ENCODE measurements at regions not wholly inside any gene's neighbourhood (a gene's known extent, or its start where the extent isn't known, plus 50 kb on each side); places are given as distances from the start of the nearest gene placed in this dataset.

DNA sequence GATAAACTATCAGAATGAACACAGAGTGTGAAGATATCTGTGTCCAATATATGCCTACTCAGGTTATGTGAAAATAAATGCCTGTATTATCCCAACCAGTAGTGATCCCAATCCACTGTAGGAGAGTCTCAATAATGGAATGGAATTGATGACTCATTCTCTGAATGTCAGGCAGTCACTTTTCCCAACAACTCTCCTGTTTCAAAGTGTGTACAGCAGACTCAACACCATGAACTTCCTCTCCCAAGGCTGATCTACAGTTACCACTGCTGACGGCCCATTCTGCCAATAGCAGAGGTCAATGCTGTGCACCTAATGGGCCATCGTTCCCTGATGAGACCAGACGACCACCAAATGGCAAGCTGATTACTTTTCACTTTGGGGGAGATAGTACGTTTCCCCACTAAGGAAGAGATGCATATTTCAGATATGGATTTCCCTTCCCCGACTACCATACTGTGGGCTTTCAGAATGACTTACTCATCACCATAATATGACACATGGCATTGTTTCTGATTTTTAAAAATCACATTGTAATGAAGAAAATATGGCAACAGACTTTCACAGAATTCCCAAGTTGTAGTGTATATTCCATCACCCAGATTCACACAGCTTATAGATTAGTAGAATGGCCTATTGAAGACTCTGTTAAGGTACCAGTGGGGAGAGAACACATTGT, 601.7 kb upstream of the VRK2 start:
- H3K4me1 ChIP-seq: no peaks in the 10 kb centered on the region
- TF ChIP-seq, protein P1, sequence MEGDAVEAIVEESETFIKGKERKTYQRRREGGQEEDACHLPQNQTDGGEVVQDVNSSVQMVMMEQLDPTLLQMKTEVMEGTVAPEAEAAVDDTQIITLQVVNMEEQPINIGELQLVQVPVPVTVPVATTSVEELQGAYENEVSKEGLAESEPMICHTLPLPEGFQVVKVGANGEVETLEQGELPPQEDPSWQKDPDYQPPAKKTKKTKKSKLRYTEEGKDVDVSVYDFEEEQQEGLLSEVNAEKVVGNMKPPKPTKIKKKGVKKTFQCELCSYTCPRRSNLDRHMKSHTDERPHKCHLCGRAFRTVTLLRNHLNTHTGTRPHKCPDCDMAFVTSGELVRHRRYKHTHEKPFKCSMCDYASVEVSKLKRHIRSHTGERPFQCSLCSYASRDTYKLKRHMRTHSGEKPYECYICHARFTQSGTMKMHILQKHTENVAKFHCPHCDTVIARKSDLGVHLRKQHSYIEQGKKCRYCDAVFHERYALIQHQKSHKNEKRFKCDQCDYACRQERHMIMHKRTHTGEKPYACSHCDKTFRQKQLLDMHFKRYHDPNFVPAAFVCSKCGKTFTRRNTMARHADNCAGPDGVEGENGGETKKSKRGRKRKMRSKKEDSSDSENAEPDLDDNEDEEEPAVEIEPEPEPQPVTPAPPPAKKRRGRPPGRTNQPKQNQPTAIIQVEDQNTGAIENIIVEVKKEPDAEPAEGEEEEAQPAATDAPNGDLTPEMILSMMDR (IDR thresholded peaks at IDR 0.05): no peak
- TF ChIP-seq POLR2A (IDR thresholded peaks at IDR 0.05): no peak
- H3K4me3 ChIP-seq: no peak overlapping the region
- no peak for DNase-seq
- H3K27ac ChIP-seq: no peak overlapping the region
- no peaks in the 10 kb centered on the region for H3K9me3 ChIP-seq
- no peaks in the 10 kb centered on the region for H3K36me3 ChIP-seq
- no peaks in the 10 kb centered on the region for H3K27me3 ChIP-seq

DNA sequence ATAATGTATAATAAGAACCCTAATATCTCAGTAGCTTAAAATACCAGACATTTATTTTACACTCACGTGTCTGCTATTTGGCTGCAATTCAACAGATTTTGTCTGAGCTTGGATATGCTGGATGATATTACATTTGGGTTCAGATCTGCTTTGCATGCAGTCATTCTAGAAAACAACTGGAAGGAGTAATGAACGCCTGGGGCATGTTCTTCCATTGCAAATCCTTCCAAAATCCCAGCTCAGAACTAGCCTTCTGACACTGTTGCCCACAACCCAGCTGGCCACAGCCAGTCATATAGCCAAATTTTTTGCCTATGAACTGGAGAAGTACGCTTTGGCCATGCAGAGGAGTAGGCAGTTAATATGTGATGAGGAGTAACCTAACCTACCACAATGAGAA, 597.8 kb upstream of the VRK2 start:
- no peak overlapping the region for H3K27ac ChIP-seq
- DNase-seq: no peak
- no peaks in the 10 kb centered on the region for H3K27me3 ChIP-seq
- no peaks in the 10 kb centered on the region for H3K4me1 ChIP-seq
- H3K4me3 ChIP-seq: no peak overlapping the region
- TF ChIP-seq POLR2A (IDR thresholded peaks at IDR 0.05): no peak
- H3K36me3 ChIP-seq: no peaks in the 10 kb centered on the region
- no peaks in the 10 kb centered on the region for H3K9me3 ChIP-seq

DNA sequence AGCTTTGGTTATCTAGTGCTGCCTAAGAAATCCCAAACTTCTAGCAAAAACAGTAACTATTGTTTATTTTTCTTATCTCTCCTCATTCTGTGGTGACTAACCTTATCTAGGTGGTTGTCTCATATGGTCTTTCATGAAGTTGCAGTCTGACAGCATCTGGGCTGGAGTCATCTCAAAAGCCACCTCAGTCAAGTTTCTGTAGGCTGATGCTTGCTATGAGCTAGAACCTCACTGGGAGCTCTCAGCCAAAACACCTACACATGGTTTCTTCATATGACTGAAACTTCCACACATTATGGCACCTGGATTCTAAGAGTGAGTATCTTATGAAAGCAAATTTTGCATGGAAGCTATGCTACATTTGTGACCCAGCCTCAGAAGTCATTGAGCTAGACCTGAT, 596.4 kb upstream of the VRK2 start:
- H3K9me3 ChIP-seq: no peaks in the 10 kb centered on the region
- DNase-seq: no peak
- no peak for TF ChIP-seq POLR2A (IDR thresholded peaks at IDR 0.05)
- TF ChIP-seq, protein P1 (IDR thresholded peaks at IDR 0.05): no peak
- H3K27me3 ChIP-seq: no peaks in the 10 kb centered on the region
- H3K27ac ChIP-seq: no peak overlapping the region
- no peaks in the 10 kb centered on the region for H3K36me3 ChIP-seq
- H3K4me3 ChIP-seq: no peak overlapping the region
- no peaks in the 10 kb centered on the region for H3K4me1 ChIP-seq

DNA sequence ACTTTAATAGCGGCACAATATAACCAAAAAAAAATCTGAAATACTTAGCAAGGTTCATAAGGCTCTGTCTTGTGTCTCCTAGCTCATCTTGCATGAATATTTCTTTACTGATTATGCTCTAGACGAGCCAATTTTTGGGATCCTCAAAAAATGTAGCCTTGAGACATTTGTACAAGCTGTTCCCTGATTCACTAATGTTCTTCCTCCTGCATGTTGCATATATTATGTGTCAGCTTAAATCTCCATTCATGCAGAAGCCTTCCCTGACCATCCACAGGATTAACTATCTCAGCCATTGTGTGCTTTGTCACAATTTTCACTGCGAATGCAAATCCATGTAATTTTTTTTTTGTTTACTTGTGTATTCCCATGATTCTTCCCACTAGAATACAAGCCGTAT, 594.0 kb upstream of the VRK2 start:
- Histone ChIP-seq H3K36me3 (no peaks in the 10 kb centered on the region), H3K4me1 (no peaks in the 10 kb centered on the region), H3K27me3 (no peaks in the 10 kb centered on the region), H3K4me3 (no peak overlapping the region), H3K27ac (no peak overlapping the region), H3K9me3 (no peaks in the 10 kb centered on the region)
- TF ChIP-seq, protein P1 (IDR thresholded peaks at IDR 0.05): no peak
- no peak for TF ChIP-seq POLR2A (IDR thresholded peaks at IDR 0.05)
- DNase-seq: no peak

DNA sequence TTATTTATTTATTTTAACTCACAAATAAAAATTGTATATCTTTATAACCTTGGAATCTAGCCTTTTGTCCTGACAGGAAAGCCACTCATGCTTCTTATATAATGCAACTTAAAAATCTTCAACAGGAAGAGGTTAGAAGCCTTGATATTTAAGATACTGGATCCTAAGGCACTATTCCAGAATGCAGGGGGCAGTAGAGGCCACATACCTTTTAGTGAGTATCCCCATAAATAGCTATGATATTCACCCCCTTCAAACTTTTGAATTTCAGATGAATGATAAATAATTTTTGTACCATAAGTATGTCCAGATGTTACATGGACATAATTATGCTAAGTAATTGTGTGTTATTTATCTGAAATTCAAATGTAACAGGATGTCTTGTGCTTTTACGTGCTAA, 592.7 kb upstream of the VRK2 start:
- Histone ChIP-seq H3K36me3 (no peaks in the 10 kb centered on the region), H3K4me1 (no peaks in the 10 kb centered on the region), H3K9me3 (no peaks in the 10 kb centered on the region), H3K27ac (no peak overlapping the region), H3K27me3 (no peaks in the 10 kb centered on the region), H3K4me3 (no peak overlapping the region)
- DNase-seq: no peak
- TF ChIP-seq, protein P1 (IDR thresholded peaks at IDR 0.05): no peak
- TF ChIP-seq POLR2A (IDR thresholded peaks at IDR 0.05): no peak

DNA sequence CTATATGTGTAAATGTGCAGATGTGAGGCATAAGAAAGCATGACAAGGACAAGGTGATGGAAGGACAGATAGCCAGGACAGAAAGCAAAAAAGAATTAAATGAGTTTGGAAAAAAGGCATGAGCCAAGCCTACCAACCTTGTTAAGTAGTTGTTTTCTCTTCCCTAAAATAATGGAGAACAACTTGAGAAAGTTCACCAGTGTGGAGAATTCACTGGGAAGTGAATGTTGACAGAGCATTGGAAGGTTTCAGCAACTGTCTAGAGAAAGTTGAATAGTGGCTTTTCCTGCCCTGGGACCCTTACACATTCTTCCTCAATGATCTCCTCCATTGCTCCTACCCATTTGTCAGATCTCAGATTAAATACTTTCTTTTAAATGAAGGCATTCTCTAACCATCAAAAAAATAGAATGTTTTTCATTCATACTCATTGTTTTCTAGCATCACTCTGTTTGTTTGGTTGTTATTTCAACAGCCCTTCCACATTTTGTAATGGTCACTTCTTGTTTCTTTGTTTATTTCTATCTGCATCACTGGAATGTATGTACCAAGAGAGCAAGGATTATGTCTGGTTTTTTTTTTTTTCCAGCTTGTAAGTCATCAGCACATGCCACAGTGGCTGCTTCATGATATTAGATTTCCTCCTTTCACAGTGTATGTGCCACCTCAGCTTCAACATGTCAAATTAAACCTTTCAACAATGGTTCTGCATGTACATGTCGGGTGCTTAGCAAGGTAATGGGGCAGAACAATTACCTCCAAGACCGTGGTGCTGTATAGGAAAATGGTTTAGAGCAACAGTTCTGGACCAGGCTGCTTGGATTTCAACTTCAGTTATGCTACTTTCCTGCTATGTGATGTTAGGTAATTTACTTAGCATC, 586.0 kb upstream of the VRK2 start:
- no peak for DNase-seq
- no peak for TF ChIP-seq POLR2A (IDR thresholded peaks at IDR 0.05)
- TF ChIP-seq, protein P1 (IDR thresholded peaks at IDR 0.05): no peak

More for the DNA sequence above, 586.0 kb upstream of the VRK2 start:
- Histone ChIP-seq H3K4me3 (no peak overlapping the region), H3K36me3 (no peaks in the 10 kb centered on the region), H3K4me1 (no peaks in the 10 kb centered on the region), H3K9me3 (no peaks in the 10 kb centered on the region), H3K27me3 (no peaks in the 10 kb centered on the region), H3K27ac (no peak overlapping the region)
